IPS DF 6.9 (cell line): ENCODE measurements at regions not wholly inside any gene's neighbourhood (a gene's known extent, or its start where the extent isn't known, plus 50 kb on each side); places are given as distances from the start of the nearest gene placed in this dataset.

ENCODE experiments used
- DNase-seq: peaks from one replicate; pipeline ENCODE4 v3.0.0-alpha.2; 2013; ENCODE audit warnings: low read depth, low spot score
- H3K27ac ChIP-seq: one replicate; pipeline ENCODE4 v1.5.1; 2013; ENCODE audit warnings: low read length, control low read depth
- H3K27me3 ChIP-seq: 2 replicates; pipeline ENCODE4 v1.6.1; 2013; ENCODE audit warnings: mild to moderate bottlenecking, low read length; ENCODE audit not compliant: control insufficient read depth, insufficient read depth
- H3K36me3 ChIP-seq: 2 replicates; pipeline ENCODE4 v1.6.1; 2013; ENCODE audit warnings: low read length; ENCODE audit not compliant: control insufficient read depth, insufficient read depth
- H3K4me1 ChIP-seq: 2 replicates; pipeline ENCODE4 v1.6.1; 2013; ENCODE audit warnings: low read length; ENCODE audit not compliant: control insufficient read depth, insufficient read depth
- H3K4me3 ChIP-seq: 2 replicates; pipeline ENCODE4 v1.5.1; 2013; ENCODE audit warnings: mild to moderate bottlenecking, low read length
- H3K9me3 ChIP-seq: 2 replicates; pipeline ENCODE4 v1.6.1; 2013; ENCODE audit warnings: low read length, inconsistent platforms; ENCODE audit not compliant: control insufficient read depth, insufficient read depth
- WGBS: extraction: QIAGEN DNeasy Blood & Tissue Kit; methylation state at CpG from one replicate; pipeline ENCODE4 v1.1.7; 2013; ENCODE audit warnings: mixed read lengths, missing lambda C conversion rate; ENCODE audit not compliant: insufficient read length, insufficient coverage; 5-methylcytosine and 5-hydroxymethylcytosine counted together

- WGBS: no CpG with 5 or more reads among the region's 6 CpGs
- no peaks in the 10 kb centered on the region for H3K9me3 ChIP-seq
- no peak overlapping the region for H3K27ac ChIP-seq
- no peak overlapping the region for H3K4me3 ChIP-seq
- H3K27me3 ChIP-seq: no peaks in the 10 kb centered on the region
- H3K4me1 ChIP-seq: no peaks in the 10 kb centered on the region
- no peaks in the 10 kb centered on the region for H3K36me3 ChIP-seq
- DNase-seq: no peak
Measured at GRCh38 chr2:5057891-5058351, 634.3 kb upstream of the SOX11 start.

- Histone ChIP-seq H3K27ac (no peak overlapping the region), H3K27me3 (no peaks in the 10 kb centered on the region), H3K4me3 (no peak overlapping the region), H3K4me1 (no peaks in the 10 kb centered on the region), H3K9me3 (no peaks in the 10 kb centered on the region), H3K36me3 (no peaks in the 10 kb centered on the region)
- DNase-seq: no peak
- WGBS: no CpG with 5 or more reads among the region's 1 CpG
Measured at GRCh38 chr2:5060956-5061355, 631.2 kb upstream of the SOX11 start.

- Histone ChIP-seq H3K27me3 (no peaks in the 10 kb centered on the region), H3K36me3 (no peaks in the 10 kb centered on the region), H3K27ac (peak overlapping the region; percentile 57), H3K9me3 (no peaks in the 10 kb centered on the region), H3K4me3 (no peak overlapping the region), H3K4me1 (no peaks in the 10 kb centered on the region)
- DNase-seq: no peak
- no CpG with 5 or more reads among the region's 5 CpGs for WGBS
Measured at GRCh38 chr2:5064687-5065086, 627.5 kb upstream of the SOX11 start.

- WGBS: no CpG with 5 or more reads among the region's 4 CpGs
- no peak overlapping the region for H3K4me3 ChIP-seq
- DNase-seq: no peak
- no peak overlapping the region for H3K27ac ChIP-seq
- no peaks in the 10 kb centered on the region for H3K9me3 ChIP-seq
- no peaks in the 10 kb centered on the region for H3K36me3 ChIP-seq
- H3K27me3 ChIP-seq: no peaks in the 10 kb centered on the region
- H3K4me1 ChIP-seq: no peaks in the 10 kb centered on the region
Measured at GRCh38 chr2:5067816-5068215, 624.4 kb upstream of the SOX11 start.

- H3K27ac ChIP-seq: no peak overlapping the region
- no CpG with 5 or more reads among the region's 5 CpGs for WGBS
- H3K4me3 ChIP-seq: no peak overlapping the region
- no peaks in the 10 kb centered on the region for H3K27me3 ChIP-seq
- DNase-seq: no peak
- H3K4me1 ChIP-seq: no peaks in the 10 kb centered on the region
- no peaks in the 10 kb centered on the region for H3K9me3 ChIP-seq
- no peaks in the 10 kb centered on the region for H3K36me3 ChIP-seq
Measured at GRCh38 chr2:5070257-5070656, 621.9 kb upstream of the SOX11 start.

GRCh38 chr2:5074733-5075132 is 617.5 kb upstream of the SOX11 start:
- H3K27ac ChIP-seq: no peak overlapping the region
- WGBS: no CpG with 5 or more reads among the region's 5 CpGs
- DNase-seq: no peak

GRCh38 chr2:5076599-5076998 is 615.6 kb upstream of the SOX11 start:
- H3K36me3 ChIP-seq: no peaks in the 10 kb centered on the region
- no peaks in the 10 kb centered on the region for H3K27me3 ChIP-seq
- no peak overlapping the region for H3K27ac ChIP-seq
- H3K9me3 ChIP-seq: no peaks in the 10 kb centered on the region
- WGBS: no CpG with 5 or more reads among the region's 3 CpGs
- no peak overlapping the region for H3K4me3 ChIP-seq
- DNase-seq: no peak
- H3K4me1 ChIP-seq: no peaks in the 10 kb centered on the region

More at GRCh38 chr2:5074733-5075132, 617.5 kb upstream of the SOX11 start:
- Histone ChIP-seq H3K4me3 (no peak overlapping the region), H3K27me3 (no peaks in the 10 kb centered on the region), H3K9me3 (no peaks in the 10 kb centered on the region), H3K4me1 (no peaks in the 10 kb centered on the region), H3K36me3 (no peaks in the 10 kb centered on the region)

GRCh38 chr2:5077479-5078089 is 614.6 kb upstream of the SOX11 start:
- Histone ChIP-seq H3K4me3 (no peak overlapping the region), H3K36me3 (no peaks in the 10 kb centered on the region), H3K9me3 (no peaks in the 10 kb centered on the region), H3K27ac (no peak overlapping the region), H3K27me3 (no peaks in the 10 kb centered on the region), H3K4me1 (no peaks in the 10 kb centered on the region)
- DNase-seq: no peak
- WGBS: no CpG with 5 or more reads among the region's 4 CpGs

- Histone ChIP-seq H3K27ac (no peak overlapping the region), H3K36me3 (no peaks in the 10 kb centered on the region), H3K9me3 (no peaks in the 10 kb centered on the region), H3K4me1 (no peaks in the 10 kb centered on the region), H3K4me3 (no peak overlapping the region), H3K27me3 (no peaks in the 10 kb centered on the region)
- WGBS: no CpG with 5 or more reads among the region's 3 CpGs
- no peak for DNase-seq
Measured at GRCh38 chr2:5083402-5083801, 608.8 kb upstream of the SOX11 start.

- H3K27ac ChIP-seq: no peak overlapping the region
- no peaks in the 10 kb centered on the region for H3K27me3 ChIP-seq
- WGBS: no CpG with 5 or more reads among the region's 5 CpGs
- H3K36me3 ChIP-seq: no peaks in the 10 kb centered on the region
- DNase-seq: no peak
- no peaks in the 10 kb centered on the region for H3K9me3 ChIP-seq
- no peaks in the 10 kb centered on the region for H3K4me1 ChIP-seq
- H3K4me3 ChIP-seq: no peak overlapping the region
Measured at GRCh38 chr2:5089409-5089808, 602.8 kb upstream of the SOX11 start.

- no peaks in the 10 kb centered on the region for H3K9me3 ChIP-seq
- H3K4me3 ChIP-seq: no peak overlapping the region
- H3K4me1 ChIP-seq: no peaks in the 10 kb centered on the region
- no peak overlapping the region for H3K27ac ChIP-seq
- no peaks in the 10 kb centered on the region for H3K27me3 ChIP-seq
- no peak for DNase-seq
- no peaks in the 10 kb centered on the region for H3K36me3 ChIP-seq
Measured at GRCh38 chr2:5093056-5093455, 599.1 kb upstream of the SOX11 start.
